ENCODE measurements at regions not wholly inside any gene's neighbourhood (a gene's known extent, or its start where the extent isn't known, plus 50 kb on each side); places are given as distances from the start of the nearest gene placed in this dataset.

GRCh38 chr5:3698412-3698811 lies 102.8 kb downstream of the IRX1 start:
- no peaks in the 10 kb centered on the region for H3K36me3 Mint-ChIP-seq (ENCODE audit: low read depth)
- H3K9me3 Mint-ChIP-seq: peaks cover 36% of the 10 kb centered on the region
- intact Hi-C loops (cut with micrococcal nuclease): no loop called here
- H3K4me3 Mint-ChIP-seq: no peak overlapping the region
- H3K27me3 Mint-ChIP-seq: no peaks in the 10 kb centered on the region
- H3K27ac Mint-ChIP-seq: no peak overlapping the region
- H3K4me1 Mint-ChIP-seq (ENCODE audit: low read depth): no peaks in the 10 kb centered on the region

- Mint-ChIP-seq H3K27me3 (no peaks in the 10 kb centered on the region), H3K9me3 (peaks cover 19% of the 10 kb centered on the region), H3K36me3 (ENCODE audit: low read depth) (no peaks in the 10 kb centered on the region), H3K4me1 (ENCODE audit: low read depth) (no peaks in the 10 kb centered on the region), H3K4me3 (no peak overlapping the region), H3K27ac (no peak overlapping the region)
- intact Hi-C loops (cut with micrococcal nuclease): no loop called here
Observed at GRCh38 chr5:3701694-3702093, 106.1 kb downstream of the IRX1 start.

- no peak overlapping the region for H3K4me3 Mint-ChIP-seq
- H3K36me3 Mint-ChIP-seq (ENCODE audit: low read depth): no peaks in the 10 kb centered on the region
- no peaks in the 10 kb centered on the region for H3K27me3 Mint-ChIP-seq
- intact Hi-C loops (cut with micrococcal nuclease): no loop called here
- peaks cover 24% of the 10 kb centered on the region for H3K9me3 Mint-ChIP-seq
- H3K27ac Mint-ChIP-seq: no peak overlapping the region
- H3K4me1 Mint-ChIP-seq (ENCODE audit: low read depth): no peaks in the 10 kb centered on the region
Observed at GRCh38 chr5:3704661-3705060, 109.0 kb downstream of the IRX1 start.

- H3K27me3 Mint-ChIP-seq: no peaks in the 10 kb centered on the region
- no peak overlapping the region for H3K27ac Mint-ChIP-seq
- H3K4me3 Mint-ChIP-seq: no peak overlapping the region
- peaks cover 9% of the 10 kb centered on the region for H3K9me3 Mint-ChIP-seq
- no peaks in the 10 kb centered on the region for H3K36me3 Mint-ChIP-seq (ENCODE audit: low read depth)
- no peaks in the 10 kb centered on the region for H3K4me1 Mint-ChIP-seq (ENCODE audit: low read depth)
- intact Hi-C loops (cut with micrococcal nuclease): no loop called here
Observed at GRCh38 chr5:3709068-3709716, 113.6 kb downstream of the IRX1 start.

- H3K36me3 Mint-ChIP-seq (ENCODE audit: low read depth): no peaks in the 10 kb centered on the region
- H3K4me1 Mint-ChIP-seq (ENCODE audit: low read depth): no peaks in the 10 kb centered on the region
- no peaks in the 10 kb centered on the region for H3K27me3 Mint-ChIP-seq
- H3K4me3 Mint-ChIP-seq: no peak overlapping the region
- H3K9me3 Mint-ChIP-seq: peaks cover 9% of the 10 kb centered on the region
- intact Hi-C loops (cut with micrococcal nuclease): no loop called here
- H3K27ac Mint-ChIP-seq: no peak overlapping the region
Observed at GRCh38 chr5:3709717-3710348, 114.2 kb downstream of the IRX1 start.

- Mint-ChIP-seq H3K9me3 (no peaks in the 10 kb centered on the region), H3K4me1 (ENCODE audit: low read depth) (no peaks in the 10 kb centered on the region), H3K27ac (no peak overlapping the region), H3K36me3 (ENCODE audit: low read depth) (no peaks in the 10 kb centered on the region), H3K27me3 (no peaks in the 10 kb centered on the region), H3K4me3 (no peak overlapping the region)
- intact Hi-C loops (cut with micrococcal nuclease): no loop called here
Observed at GRCh38 chr5:3715062-3715461, 119.4 kb downstream of the IRX1 start.

GRCh38 chr5:3729631-3730030 lies 134.0 kb downstream of the IRX1 start:
- no peaks in the 10 kb centered on the region for H3K4me1 Mint-ChIP-seq (ENCODE audit: low read depth)
- H3K4me3 Mint-ChIP-seq: no peak overlapping the region
- H3K9me3 Mint-ChIP-seq: peaks cover 7% of the 10 kb centered on the region
- no peaks in the 10 kb centered on the region for H3K27me3 Mint-ChIP-seq
- intact Hi-C loops (cut with micrococcal nuclease): no loop called here
- no peaks in the 10 kb centered on the region for H3K36me3 Mint-ChIP-seq (ENCODE audit: low read depth)
- no peak overlapping the region for H3K27ac Mint-ChIP-seq

- no peaks in the 10 kb centered on the region for H3K36me3 Mint-ChIP-seq (ENCODE audit: low read depth)
- H3K9me3 Mint-ChIP-seq: no peaks in the 10 kb centered on the region
- no peaks in the 10 kb centered on the region for H3K27me3 Mint-ChIP-seq
- intact Hi-C loops (cut with micrococcal nuclease): no loop called here
- no peak overlapping the region for H3K4me3 Mint-ChIP-seq
- H3K27ac Mint-ChIP-seq: no peak overlapping the region
- H3K4me1 Mint-ChIP-seq (ENCODE audit: low read depth): no peaks in the 10 kb centered on the region
Observed at GRCh38 chr5:3734632-3735031, 139.0 kb downstream of the IRX1 start.

- H3K27ac Mint-ChIP-seq: no peak overlapping the region
- no peaks in the 10 kb centered on the region for H3K27me3 Mint-ChIP-seq
- no peak overlapping the region for H3K4me3 Mint-ChIP-seq
- H3K36me3 Mint-ChIP-seq (ENCODE audit: low read depth): no peaks in the 10 kb centered on the region
- peaks cover 3% of the 10 kb centered on the region for H3K9me3 Mint-ChIP-seq
- H3K4me1 Mint-ChIP-seq (ENCODE audit: low read depth): no peaks in the 10 kb centered on the region
- intact Hi-C loops (cut with micrococcal nuclease): no loop called here
Observed at GRCh38 chr5:3736466-3736865, 140.8 kb downstream of the IRX1 start.

- Mint-ChIP-seq H3K4me3 (no peak overlapping the region), H3K27me3 (no peaks in the 10 kb centered on the region), H3K4me1 (ENCODE audit: low read depth) (no peaks in the 10 kb centered on the region), H3K9me3 (peaks cover 7% of the 10 kb centered on the region), H3K27ac (no peak overlapping the region), H3K36me3 (ENCODE audit: low read depth) (no peaks in the 10 kb centered on the region)
- intact Hi-C loops (cut with micrococcal nuclease): no loop called here
Observed at GRCh38 chr5:3736926-3737325, 141.3 kb downstream of the IRX1 start.

- Mint-ChIP-seq H3K27me3 (no peaks in the 10 kb centered on the region), H3K4me3 (no peak overlapping the region), H3K27ac (no peak overlapping the region), H3K4me1 (ENCODE audit: low read depth) (no peaks in the 10 kb centered on the region), H3K36me3 (ENCODE audit: low read depth) (no peaks in the 10 kb centered on the region), H3K9me3 (peaks cover 10% of the 10 kb centered on the region)
- intact Hi-C loops (cut with micrococcal nuclease): no loop called here
Observed at GRCh38 chr5:3738919-3739318, 143.3 kb downstream of the IRX1 start.

GRCh38 chr5:3740546-3741373 lies 145.1 kb downstream of the IRX1 start:
- H3K4me3 Mint-ChIP-seq: no peak overlapping the region
- no peaks in the 10 kb centered on the region for H3K4me1 Mint-ChIP-seq (ENCODE audit: low read depth)
- no peaks in the 10 kb centered on the region for H3K27me3 Mint-ChIP-seq
- intact Hi-C loops (cut with micrococcal nuclease): no loop called here
- no peaks in the 10 kb centered on the region for H3K36me3 Mint-ChIP-seq (ENCODE audit: low read depth)
- no peak overlapping the region for H3K27ac Mint-ChIP-seq
- H3K9me3 Mint-ChIP-seq: peaks cover 10% of the 10 kb centered on the region

- intact Hi-C loops (cut with micrococcal nuclease): no loop called here
- Mint-ChIP-seq H3K9me3 (peaks cover 13% of the 10 kb centered on the region), H3K36me3 (ENCODE audit: low read depth) (no peaks in the 10 kb centered on the region), H3K27ac (no peak overlapping the region), H3K4me1 (ENCODE audit: low read depth) (no peaks in the 10 kb centered on the region), H3K27me3 (no peaks in the 10 kb centered on the region), H3K4me3 (no peak overlapping the region)
Observed at GRCh38 chr5:3741374-3741770, 145.7 kb downstream of the IRX1 start.

- H3K27ac Mint-ChIP-seq: no peak overlapping the region
- peaks cover 23% of the 10 kb centered on the region for H3K9me3 Mint-ChIP-seq
- no peaks in the 10 kb centered on the region for H3K36me3 Mint-ChIP-seq (ENCODE audit: low read depth)
- H3K4me1 Mint-ChIP-seq (ENCODE audit: low read depth): no peaks in the 10 kb centered on the region
- intact Hi-C loops (cut with micrococcal nuclease): no loop called here
- no peaks in the 10 kb centered on the region for H3K27me3 Mint-ChIP-seq
- no peak overlapping the region for H3K4me3 Mint-ChIP-seq
Observed at GRCh38 chr5:3742750-3743149, 147.1 kb downstream of the IRX1 start.
